GM21390 (cell line): ENCODE measurements at regions not wholly inside any gene's neighbourhood (a gene's known extent, or its start where the extent isn't known, plus 50 kb on each side); places are given as distances from the start of the nearest gene placed in this dataset.

Source experiments
- ATAC-seq: cut with Tn5 transposase; IDR thresholded peaks from one replicate; pipeline ENCODE4 v1.9.1; 2021; ENCODE audit not compliant: unreplicated experiment

- ATAC-seq: no peak
Observed at GRCh38 chr2:66940080-66940479, 457.1 kb upstream of the ETAA1 start.

GRCh38 chr2:66948234-66948633 lies 448.9 kb upstream of the ETAA1 start:
- no peak for ATAC-seq

DNA sequence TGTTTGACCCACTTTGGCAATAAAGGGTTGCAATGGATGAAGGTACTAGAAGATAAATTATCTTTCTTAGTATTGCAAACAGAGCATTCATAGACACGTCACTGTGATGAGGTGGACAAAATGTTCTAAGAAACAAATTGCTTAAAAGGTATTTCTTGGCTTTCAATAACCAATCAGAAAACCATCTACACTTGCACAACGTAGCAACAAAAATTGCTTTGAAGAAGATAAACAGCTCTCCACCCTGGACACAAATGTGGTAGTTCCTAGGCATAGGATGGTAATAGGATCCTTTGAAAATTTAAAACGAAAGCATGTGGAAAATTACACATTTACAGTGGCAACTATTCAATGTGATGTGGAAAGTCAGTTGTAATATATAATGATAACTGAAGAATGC lies 439.9 kb upstream of the ETAA1 start:
- no peak for ATAC-seq

DNA sequence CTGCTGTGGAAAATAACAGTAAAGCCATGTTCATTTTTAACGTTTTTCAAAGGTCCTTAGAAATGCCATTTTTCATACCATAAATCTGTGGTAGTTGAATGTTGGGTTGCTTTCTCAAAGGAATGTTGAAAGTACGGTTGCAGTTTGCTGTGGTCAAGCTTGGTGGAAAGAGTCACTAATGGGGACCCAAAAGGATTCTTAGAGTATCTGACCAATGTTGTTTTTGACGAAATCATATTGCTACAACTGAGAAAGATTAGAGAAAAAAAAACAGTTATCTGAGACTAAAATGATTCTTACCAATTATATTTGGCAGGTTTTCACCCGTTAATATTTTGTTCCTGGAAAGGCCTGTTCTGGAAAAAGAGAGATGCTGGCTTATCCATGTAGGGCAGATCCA lies 439.5 kb upstream of the ETAA1 start:
- ATAC-seq: no peak

DNA sequence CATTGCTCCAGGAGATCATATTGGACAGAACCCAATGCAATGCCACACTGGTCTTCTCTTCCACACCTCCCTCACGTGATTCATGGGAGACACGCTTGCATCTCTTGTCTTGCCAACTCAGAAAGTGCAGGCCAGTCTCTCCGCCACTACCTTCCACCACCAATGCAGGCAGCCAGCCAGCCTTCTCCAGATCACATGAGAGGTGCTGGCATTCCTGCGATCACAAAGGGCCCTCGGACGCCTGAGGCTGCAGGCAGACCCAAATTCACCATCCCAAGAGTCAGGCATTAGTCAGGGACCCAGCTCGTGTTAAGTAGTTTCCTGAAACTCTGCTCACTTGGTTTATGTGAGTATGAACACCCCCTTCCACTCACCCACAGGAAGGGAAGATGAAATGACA lies 437.0 kb upstream of the ETAA1 start:
- ATAC-seq: no peak

DNA sequence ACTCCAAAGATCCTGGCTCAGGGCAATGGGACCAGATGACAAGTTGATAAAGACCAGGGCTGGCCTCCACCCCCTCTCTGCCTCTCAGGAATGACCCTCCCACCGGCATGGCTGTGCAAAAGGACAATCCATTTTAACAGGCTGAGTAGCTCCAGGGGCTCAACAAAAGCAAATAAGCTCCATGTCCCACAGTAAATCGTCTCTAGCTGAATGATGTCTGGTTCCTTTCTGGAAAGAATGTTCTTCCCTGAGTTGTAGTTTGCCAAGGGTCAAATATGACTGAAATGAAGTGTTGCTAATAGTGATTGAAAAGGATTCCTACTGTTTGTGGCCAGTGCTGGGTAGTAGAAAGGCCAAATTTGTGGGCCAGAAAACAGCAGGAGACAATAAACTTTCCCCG lies 434.4 kb upstream of the ETAA1 start:
- no peak for ATAC-seq

DNA sequence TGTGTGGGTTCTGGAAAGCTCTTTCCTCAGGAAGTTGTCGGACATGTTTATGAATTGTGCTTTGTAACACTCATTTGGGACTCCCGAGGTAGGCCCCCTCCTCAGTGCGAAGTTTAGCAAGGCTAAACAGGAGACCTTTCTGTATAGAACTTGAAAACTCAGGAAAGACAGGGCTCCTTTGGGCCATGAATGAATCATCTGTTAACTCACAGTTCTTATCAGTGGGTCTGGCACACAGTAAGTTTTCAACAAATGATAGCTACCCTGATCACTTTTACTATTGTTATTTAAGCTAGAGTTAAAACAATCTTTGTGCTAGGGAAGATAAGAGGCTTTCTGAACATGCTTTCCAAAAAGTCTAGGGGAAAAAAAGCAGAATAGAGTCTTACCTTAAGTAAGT lies 430.5 kb upstream of the ETAA1 start:
- no peak for ATAC-seq

GRCh38 chr2:66968946-66969345 lies 428.2 kb upstream of the ETAA1 start:
- ATAC-seq: no peak

DNA sequence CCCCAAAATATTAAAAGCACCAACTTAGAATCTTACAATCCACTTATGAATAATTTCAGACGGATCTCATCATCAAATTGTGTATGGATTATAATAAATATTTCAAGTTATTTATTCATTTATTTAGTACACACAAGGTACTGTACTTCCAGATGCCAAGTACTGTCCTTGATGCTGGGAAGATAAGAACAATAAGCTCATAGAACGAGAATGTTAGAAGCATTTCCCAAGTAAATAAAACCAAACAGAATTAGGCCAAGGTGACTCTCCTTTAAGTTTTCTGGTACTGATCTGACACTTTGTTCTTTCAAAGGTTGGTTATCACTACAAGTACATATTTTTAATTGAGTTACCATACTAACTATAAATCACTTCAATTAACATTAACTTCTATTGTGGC lies 416.1 kb upstream of the ETAA1 start:
- ATAC-seq: no peak

DNA sequence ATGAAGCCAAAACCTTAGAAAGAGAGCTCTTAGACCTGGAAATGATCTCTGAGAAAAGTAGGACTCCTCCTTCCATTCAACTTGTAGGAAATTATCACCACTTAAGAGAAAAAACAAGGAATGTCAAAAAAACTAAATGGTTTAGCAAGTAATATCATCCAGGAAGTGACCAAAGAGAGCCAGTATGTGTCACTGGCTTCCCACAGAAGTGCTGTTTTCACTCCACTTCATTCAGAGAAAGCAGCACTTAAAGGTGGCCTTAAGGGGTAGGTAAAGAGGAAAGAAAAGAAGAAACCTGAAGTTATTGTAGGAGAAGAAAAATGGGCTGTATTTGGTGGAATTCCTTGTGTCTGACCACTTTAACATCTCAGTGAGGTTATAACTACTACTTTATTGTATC lies 414.4 kb upstream of the ETAA1 start:
- no peak for ATAC-seq

- no peak for ATAC-seq
Observed at GRCh38 chr2:66984864-66985263, 412.3 kb upstream of the ETAA1 start.

GRCh38 chr2:66985906-66986305 lies 411.2 kb upstream of the ETAA1 start:
- no peak for ATAC-seq

DNA sequence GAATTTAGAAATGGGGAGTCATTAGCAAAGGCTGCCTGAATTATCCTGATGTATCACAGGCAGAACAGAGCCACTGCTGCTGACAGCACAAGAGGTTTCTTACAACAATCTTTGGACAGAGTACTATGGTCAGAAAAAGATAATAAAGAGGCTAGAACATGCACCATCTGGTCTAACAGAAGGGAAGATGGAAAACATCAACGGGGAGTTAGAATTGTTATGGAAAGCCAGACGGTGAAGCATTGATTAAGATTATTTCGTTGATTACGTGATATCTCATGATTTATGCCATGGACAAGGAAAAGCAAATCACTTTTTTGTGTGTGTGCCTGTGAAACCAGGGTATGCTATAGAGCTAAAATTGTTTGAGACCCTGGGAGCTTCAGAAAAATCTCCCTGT lies 409.4 kb upstream of the ETAA1 start:
- ATAC-seq: no peak

GRCh38 chr2:66994654-66995053 lies 402.5 kb upstream of the ETAA1 start:
- ATAC-seq: no peak

DNA sequence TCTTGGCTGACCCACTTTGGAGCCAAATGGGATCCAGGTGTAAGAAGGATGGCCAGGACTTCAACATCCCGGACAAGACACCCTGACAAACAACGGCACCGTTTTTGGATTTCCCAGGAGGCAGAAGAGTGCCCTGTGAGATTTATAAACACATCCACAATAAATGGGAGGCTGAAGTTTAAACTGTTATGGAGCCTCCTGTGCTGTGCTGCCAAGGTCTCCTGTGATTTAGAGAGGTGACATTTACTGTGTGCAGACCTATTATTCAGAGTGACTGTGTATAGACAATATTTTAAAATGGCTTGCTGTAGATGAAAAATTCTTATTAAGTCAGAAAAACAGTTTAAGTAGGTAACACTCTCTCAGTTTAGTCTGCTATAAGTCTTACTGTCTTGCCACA lies 401.5 kb upstream of the ETAA1 start:
- ATAC-seq: no peak

- no peak for ATAC-seq
Observed at GRCh38 chr2:67002618-67003371, 394.3 kb upstream of the ETAA1 start.

GRCh38 chr2:67006373-67006960 lies 390.7 kb upstream of the ETAA1 start:
- no peak for ATAC-seq

- ATAC-seq: no peak
Observed at GRCh38 chr2:67008155-67008554, 389.0 kb upstream of the ETAA1 start.

DNA sequence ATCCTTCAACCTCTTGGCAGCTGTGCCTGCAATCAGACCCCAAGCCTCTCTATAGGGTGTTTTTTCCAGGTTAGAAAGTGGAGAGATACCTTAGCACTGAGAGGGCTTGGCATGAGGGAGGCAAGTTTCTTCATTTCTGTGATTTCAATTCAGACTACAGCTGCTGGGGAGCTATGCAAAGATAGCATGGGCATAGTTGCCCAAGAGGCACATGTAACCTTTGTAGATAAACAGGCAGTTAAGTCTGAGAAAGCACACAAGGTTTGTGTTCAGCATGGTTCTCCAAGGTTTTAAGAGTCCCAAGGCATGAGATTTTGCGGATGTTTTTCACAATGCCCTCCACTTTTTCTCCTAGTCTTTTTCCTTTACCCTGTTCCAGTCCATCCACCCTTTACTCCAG lies 385.0 kb upstream of the ETAA1 start:
- no peak for ATAC-seq

DNA sequence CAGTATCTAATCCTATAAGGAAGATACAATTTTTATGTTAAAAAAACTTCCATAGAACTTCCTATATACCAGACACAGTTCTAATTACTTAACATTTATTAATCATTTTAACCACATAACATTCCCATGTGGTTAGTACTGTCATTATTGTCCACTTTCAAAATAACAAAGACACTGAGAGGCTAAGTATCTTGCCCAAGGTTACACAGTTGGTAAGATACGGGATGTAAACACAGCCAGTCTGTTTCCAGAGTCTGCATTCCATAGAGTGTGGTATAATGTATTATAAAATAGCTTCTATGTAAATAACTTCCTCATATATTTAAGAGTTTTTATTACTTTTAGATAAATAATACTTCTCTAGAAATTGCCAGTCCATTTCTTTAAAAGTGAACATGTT lies 383.3 kb upstream of the ETAA1 start:
- ATAC-seq: no peak

DNA sequence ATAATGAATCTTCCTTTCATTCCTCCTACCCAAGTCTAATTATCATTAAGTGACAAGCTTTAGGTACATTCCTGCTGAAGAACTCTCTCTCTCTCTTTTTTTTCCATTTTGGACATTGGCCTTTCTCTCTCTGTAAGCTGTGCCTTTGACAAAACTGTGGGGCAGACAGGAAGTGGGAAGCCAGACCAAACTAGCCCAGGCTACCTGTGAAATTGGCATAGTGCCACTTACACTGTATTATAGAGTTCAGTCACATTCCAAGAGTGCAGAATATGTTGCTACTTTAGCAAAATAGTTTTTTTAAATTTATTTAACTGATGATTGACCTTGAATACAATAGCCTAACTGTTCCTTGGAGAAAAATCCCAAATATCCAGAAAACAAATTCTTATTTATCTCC lies 381.5 kb upstream of the ETAA1 start:
- no peak for ATAC-seq

- ATAC-seq: no peak
Observed at GRCh38 chr2:67018301-67018700, 378.8 kb upstream of the ETAA1 start.

- ATAC-seq: no peak
Observed at GRCh38 chr2:67032076-67032475, 365.1 kb upstream of the ETAA1 start.
